ENCODE measurements at regions not wholly inside any gene's neighbourhood (a gene's known extent, or its start where the extent isn't known, plus 50 kb on each side); places are given as distances from the start of the nearest gene placed in this dataset.

- no peak for TF ChIP-seq EZH2 (IDR thresholded peaks at IDR 0.05; ENCODE audit: low read length)
- no peak for TF ChIP-seq CTCF (optimal IDR thresholded peaks at IDR 0.05 in 1 of 3, IDR thresholded peaks at IDR 0.05 in 1 of 3, conservative IDR thresholded peaks at IDR 0.05 in 1 of 3; ENCODE audit: extremely low read depth in 1 of 3, insufficient read depth in 2 of 3, low read length in 3 of 3)
- no peaks in the 10 kb centered on the region for H3K79me2 ChIP-seq (ENCODE audit: control insufficient read depth, insufficient read depth, low read length)
- H3K4me1 ChIP-seq (ENCODE audit: control insufficient read depth, extremely low read depth, insufficient read depth, low read length) = no peaks in the 10 kb centered on the region
- no peaks in the 10 kb centered on the region for H3K9me3 ChIP-seq (ENCODE audit: control insufficient read depth, low read depth, low read length)
- H3K36me3 ChIP-seq (ENCODE audit: control insufficient read depth in 2 of 2, extremely low read depth in 1 of 2, insufficient read depth in 2 of 2, low read length in 2 of 2) = no peaks in the 10 kb centered on the region
- no peak overlapping the region for H2AFZ ChIP-seq (ENCODE audit: control insufficient read depth, low read length)
- dilution Hi-C loops (cut with MboI; ENCODE audit: extremely low pct_ligation_motif_present, low sequenced_read_pairs) = no loop called here
- H4K20me1 ChIP-seq (ENCODE audit: control insufficient read depth, extremely low read depth, insufficient read depth, low read length) = no peaks in the 10 kb centered on the region
- no peak overlapping the region for H3K9ac ChIP-seq (ENCODE audit: control insufficient read depth, extremely low read depth, insufficient read depth, low read length)
- FAIRE-seq (no peak), DNase-seq (ENCODE audit: low read depth, low spot score) (no peak)
- H3K4me2 ChIP-seq (ENCODE audit: control insufficient read depth, extremely low read depth, insufficient read depth, low read depth, low read length) = no peak overlapping the region
- no peak overlapping the region for H3K27ac ChIP-seq (ENCODE audit: control insufficient read depth, insufficient read depth, low read length)
- no peaks in the 10 kb centered on the region for H3K9me1 ChIP-seq (ENCODE audit: control insufficient read depth, extremely low read depth, insufficient read depth, low read length)
- no peak overlapping the region for H3K4me3 ChIP-seq (ENCODE audit: control insufficient read depth in 2 of 3, extremely low read depth in 1 of 3, insufficient read depth in 2 of 3, low read depth in 1 of 3, low read length in 3 of 3)
- no peaks in the 10 kb centered on the region for H3K27me3 ChIP-seq (ENCODE audit: control insufficient read depth, extremely low read depth, insufficient read depth, low read length)
These were observed 147.7 kb downstream of the COG6 start for GRCh38 chr13:39803156-39803555.

- Histone ChIP-seq H3K27ac (ENCODE audit: control insufficient read depth, insufficient read depth, low read length) (no peak overlapping the region), H3K9me3 (ENCODE audit: control insufficient read depth, low read depth, low read length) (no peaks in the 10 kb centered on the region), H3K4me3 (ENCODE audit: control insufficient read depth in 2 of 3, extremely low read depth in 1 of 3, insufficient read depth in 2 of 3, low read depth in 1 of 3, low read length in 3 of 3) (no peak overlapping the region), H3K4me1 (ENCODE audit: control insufficient read depth, extremely low read depth, insufficient read depth, low read length) (no peaks in the 10 kb centered on the region), H3K27me3 (ENCODE audit: control insufficient read depth, extremely low read depth, insufficient read depth, low read length) (no peaks in the 10 kb centered on the region), H3K4me2 (ENCODE audit: control insufficient read depth, extremely low read depth, insufficient read depth, low read depth, low read length) (no peak overlapping the region), H3K9ac (ENCODE audit: control insufficient read depth, extremely low read depth, insufficient read depth, low read length) (no peak overlapping the region), H3K36me3 (ENCODE audit: control insufficient read depth in 2 of 2, extremely low read depth in 1 of 2, insufficient read depth in 2 of 2, low read length in 2 of 2) (no peaks in the 10 kb centered on the region), H3K9me1 (ENCODE audit: control insufficient read depth, extremely low read depth, insufficient read depth, low read length) (no peaks in the 10 kb centered on the region), H2AFZ (ENCODE audit: control insufficient read depth, low read length) (no peak overlapping the region), H4K20me1 (ENCODE audit: control insufficient read depth, extremely low read depth, insufficient read depth, low read length) (no peaks in the 10 kb centered on the region), H3K79me2 (ENCODE audit: control insufficient read depth, insufficient read depth, low read length) (no peaks in the 10 kb centered on the region)
- DNase-seq (ENCODE audit: low read depth, low spot score) (no peak), FAIRE-seq (no peak)
- TF ChIP-seq EZH2 (IDR thresholded peaks at IDR 0.05; ENCODE audit: low read length) = no peak
- no peak for TF ChIP-seq CTCF (optimal IDR thresholded peaks at IDR 0.05 in 1 of 3, IDR thresholded peaks at IDR 0.05 in 1 of 3, conservative IDR thresholded peaks at IDR 0.05 in 1 of 3; ENCODE audit: extremely low read depth in 1 of 3, insufficient read depth in 2 of 3, low read length in 3 of 3)
- dilution Hi-C loops (cut with MboI; ENCODE audit: extremely low pct_ligation_motif_present, low sequenced_read_pairs) = no loop called here
These were observed 148.4 kb downstream of the COG6 start for GRCh38 chr13:39803851-39804250.

Data from keratinocyte (primary cell).